ENCODE measurements at regions not wholly inside any gene's neighbourhood (a gene's known extent, or its start where the extent isn't known, plus 50 kb on each side); places are given as distances from the start of the nearest gene placed in this dataset.

DNA sequence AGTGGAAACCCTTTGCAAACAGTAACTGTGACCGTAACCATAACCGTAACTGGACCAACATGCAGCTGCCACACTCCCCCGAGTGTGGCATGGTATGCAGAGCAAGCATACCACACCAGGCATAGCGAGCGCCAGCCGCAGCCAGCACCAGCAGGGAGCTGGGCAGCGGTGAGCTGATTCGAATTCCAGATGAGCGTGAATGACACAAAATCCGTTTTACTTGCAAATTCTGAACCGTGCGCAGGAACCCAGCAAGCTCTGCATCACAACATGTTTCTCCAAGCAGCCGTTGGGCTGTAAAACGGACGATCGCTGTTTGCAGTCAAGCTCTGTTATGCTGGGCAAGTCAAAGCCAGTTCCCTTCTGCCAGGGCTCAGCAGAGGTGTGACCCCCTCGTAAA is 111.1 kb downstream of the OAT start:
- TF ChIP-seq CTCF (optimal IDR thresholded peaks at IDR 0.05 in 1 of 3, IDR thresholded peaks at IDR 0.05 in 1 of 3, conservative IDR thresholded peaks at IDR 0.05 in 1 of 3; ENCODE audit: extremely low read depth in 1 of 3, insufficient read depth in 2 of 3, low read length in 3 of 3): no peak
- TF ChIP-seq EZH2 (IDR thresholded peaks at IDR 0.05; ENCODE audit: low read length): no peak
